K562 (cell line): ENCODE measurements at regions not wholly inside any gene's neighbourhood (a gene's known extent, or its start where the extent isn't known, plus 50 kb on each side); places are given as distances from the start of the nearest gene placed in this dataset.

Experiments used
- ATAC-seq: fragments of 200-7000 bp; cut with Tn5 transposase; 3 replicates; pipeline ENCODE4 v1.9.1; 2020; ENCODE audit warnings: moderate library complexity
- BruUV-seq: library from RNA; stranded (reverse); fragments of 400-500 nt; replicated peaks from 2 replicates; lab custom pipeline; 2021; lab: Mats Ljungman, UMichigan
- CTCF ChIA-PET: fragments of 300-600 bp; formaldehyde crosslinking; extraction: SDS; loops from one replicate; lab custom pipeline; 2021; ENCODE audit warnings: low intra/inter-chr PET ratio; lab: Yijun Ruan, JAX
- POLR2A ChIA-PET: fragments of 300-600, 350-650 bp; sonication (Branson Sonifier 250); formaldehyde crosslinking; extraction: SDS; loops from one replicate; lab custom pipeline; 2021; ENCODE audit warnings: antibody characterized with exemption, inconsistent platforms; lab: Yijun Ruan, JAX
- DNase-seq, 4 experiments: peaks; one replicate each; pipeline versions ENCODE4 v3.0.0 to v3.0.0-alpha.2; 2011 to 2018; ENCODE audit warnings: low spot score in 3 of 4, mixed read lengths in 3 of 4; ENCODE audit errors: extremely low read depth in 1 of 4
- FAIRE-seq: peaks from 2 replicates; lab custom pipeline; 2011; peaks lifted over from hg19 to GRCh38; lab: Jason Lieb, UNC
- H2AFZ ChIP-seq: 2 replicates; pipeline ENCODE4 v1.6.0; 2011; ENCODE audit warnings: low read depth, low read length, control low read depth, inconsistent platforms
- H3K27ac ChIP-seq: fragments of 200-600 bp; 3 replicates; pipeline ENCODE4 v1.8.0; 2011; ENCODE audit warnings: low read depth, mild to moderate bottlenecking, control low read depth, inconsistent platforms, low read length, moderate library complexity, mixed read lengths; ENCODE audit errors: extremely low read depth
- H3K27me3 ChIP-seq, 2 experiments: fragments of 300-600 bp in 1 of 2; 2 replicates in 1 of 2; 3 replicates in 1 of 2; pipeline versions ENCODE4 v1.6.0 to v1.8.0; 2011; ENCODE audit warnings: inconsistent platforms in 2 of 2, low read length in 2 of 2, mild to moderate bottlenecking in 1 of 2, mixed read lengths in 1 of 2, moderate library complexity in 1 of 2; ENCODE audit not compliant: control insufficient read depth in 2 of 2, insufficient read depth in 2 of 2
- H3K36me3 ChIP-seq: fragments of 300-600 bp; 3 replicates; pipeline ENCODE4 v1.8.0; 2011; ENCODE audit warnings: mild to moderate bottlenecking, low read length, inconsistent platforms; ENCODE audit not compliant: control insufficient read depth, insufficient read depth
- H3K4me1 ChIP-seq, 2 experiments: fragments of 200-600 bp in 1 of 2; replicated peaks in 1 of 2; 2 replicates in 1 of 2; 3 replicates in 1 of 2; pipeline versions ENCODE4 v1.5.1 to v1.8.0; 2011; ENCODE audit warnings: inconsistent platforms in 2 of 2, low read length in 2 of 2, mild to moderate bottlenecking in 1 of 2, mixed read lengths in 1 of 2, moderate library complexity in 1 of 2; ENCODE audit not compliant: control insufficient read depth in 2 of 2, insufficient read depth in 2 of 2
- H3K4me2 ChIP-seq: 2 replicates; pipeline ENCODE4 v1.6.1; 2011; ENCODE audit warnings: low read length, control low read depth, inconsistent platforms, mixed read lengths; ENCODE audit not compliant: insufficient read depth
- H3K4me3 ChIP-seq: fragments of 200-600 bp; sonication (generic), shearing (Covaris generic); 2 replicates; pipeline ENCODE4 v1.5.1; 2016; ENCODE audit warnings: control low read depth, inconsistent platforms
- H3K79me2 ChIP-seq: fragments of 200-600 bp; 3 replicates; pipeline ENCODE4 v1.8.0; 2011; ENCODE audit warnings: low read length, inconsistent platforms; ENCODE audit not compliant: control insufficient read depth, insufficient read depth
- H3K9ac ChIP-seq, 2 experiments: 2 replicates each; pipeline versions ENCODE4 v1.6.0 to v1.6.1; 2011; ENCODE audit warnings: low read depth in 2 of 2, low read length in 2 of 2, control low read depth in 1 of 2, inconsistent platforms in 1 of 2, mild to moderate bottlenecking in 1 of 2, mixed read lengths in 1 of 2; ENCODE audit not compliant: insufficient read depth in 1 of 2
- H3K9me1 ChIP-seq: one replicate; pipeline ENCODE4 v1.6.0; 2011; ENCODE audit warnings: inconsistent platforms, mild to moderate bottlenecking, low read length, moderate library complexity; ENCODE audit not compliant: control insufficient read depth, insufficient read depth
- H3K9me3 ChIP-seq: replicated peaks from 2 replicates; pipeline ENCODE4 v1.5.1; 2011; ENCODE audit warnings: low read depth, low read length, inconsistent platforms; ENCODE audit not compliant: control insufficient read depth, insufficient read depth
- H4K20me1 ChIP-seq: replicated peaks from 2 replicates; pipeline ENCODE4 v1.6.1; 2011; ENCODE audit warnings: low read length, inconsistent platforms, mixed read lengths; ENCODE audit not compliant: control insufficient read depth, insufficient read depth
- BDP1 ChIP-seq: IDR thresholded peaks from 3 replicates; pipeline ENCODE4 v1.6.1; 2011; ENCODE audit not compliant: insufficient read length, insufficient read depth
- DDX20 ChIP-seq: fragments of 450-650 bp; IDR thresholded peaks from 2 replicates; pipeline ENCODE4 v1.6.1; 2016; ENCODE audit warnings: missing genetic modification characterization, low read depth, mild to moderate bottlenecking, missing compliant biosample characterization, moderate library complexity
- MCM7 ChIP-seq, 2 experiments: fragments of 450-650 bp; IDR thresholded peaks; 2 replicates each; pipeline ENCODE4 v1.6.1; 2016 to 2018
- NBN ChIP-seq: fragments of 450-650 bp; IDR thresholded peaks from 2 replicates; pipeline ENCODE4 v1.6.1; 2016; ENCODE audit warnings: low read depth, mild to moderate bottlenecking
- NFE2 ChIP-seq: IDR thresholded peaks from 2 replicates; pipeline ENCODE4 v1.6.1; 2014; ENCODE audit warnings: antibody characterized with exemption, low read depth
- NFXL1 ChIP-seq: fragments of 450-650 bp; formaldehyde crosslinking; IDR thresholded peaks from 2 replicates; pipeline ENCODE4 v1.4.0; 2021; ENCODE audit warnings: mild to moderate bottlenecking
- RBM22 ChIP-seq: fragments of 200-400 bp; formaldehyde crosslinking; IDR thresholded peaks from 2 replicates; pipeline ENCODE4 v1.6.1; 2018; ENCODE audit warnings: low read length, low read depth; ENCODE audit not compliant: poor library complexity, severe bottlenecking
- SMAD3 ChIP-seq: fragments of 450-650 bp; formaldehyde crosslinking; conservative IDR thresholded peaks from 2 replicates; pipeline ENCODE4 v1.4.0; 2020; ENCODE audit warnings: mild to moderate bottlenecking
- TAF9B ChIP-seq: fragments of 450-650 bp; IDR thresholded peaks from 2 replicates; pipeline ENCODE4 v1.6.1; 2018; ENCODE audit warnings: mild to moderate bottlenecking; ENCODE audit not compliant: partially characterized antibody
- ZBTB8A ChIP-seq: fragments of 450-650 bp; IDR thresholded peaks from 2 replicates; pipeline ENCODE4 v1.6.1; 2018; ENCODE audit warnings: mild to moderate bottlenecking, moderate library complexity; ENCODE audit not compliant: partially characterized antibody
- ZFP1 ChIP-seq: fragments of 450-650 bp; formaldehyde crosslinking; IDR thresholded peaks from 2 replicates; pipeline ENCODE4 v1.4.0; 2020; ENCODE audit warnings: mild to moderate bottlenecking, mixed read lengths
- ZNF134 ChIP-seq: fragments of 250-450 bp; sonication (Bioruptor Pico); conservative IDR thresholded peaks from 2 replicates; pipeline ENCODE4 v1.4.0; 2020
- ZNF23 ChIP-seq: fragments of 250-450 bp; sonication (Bioruptor Pico); IDR thresholded peaks from 2 replicates; pipeline ENCODE4 v1.4.0; 2020; ENCODE audit warnings: mild to moderate bottlenecking
- WGBS: fragments of 100-300 bp; shearing (Covaris generic); methylation state at CpG from one replicate; pipeline ENCODE4 v1.1.6; 2016; ENCODE audit warnings: low coverage, mixed read lengths; ENCODE audit not compliant: insufficient coverage; ENCODE audit errors: missing lambda C conversion rate; 5-methylcytosine and 5-hydroxymethylcytosine counted together
- in situ Hi-C: fragments of 300-500 bp; cut with MboI; formaldehyde crosslinking; loops from 4 replicates; pipeline ENCODE4 v1.15.0; 2018; ENCODE audit warnings: inconsistent platforms, mixed read lengths
- intact Hi-C: fragments of 100-400 bp; cut with micrococcal nuclease; formaldehyde crosslinking; loops from 2 replicates; pipeline ENCODE4 v1.14.2; 2022
- TF ChIP-seq, protein P1 (sequence below): fragments of 450-650 bp; conservative IDR thresholded peaks from 2 replicates; pipeline ENCODE4 v1.6.1; 2016; ENCODE audit warnings: missing genetic modification characterization, low read depth, mild to moderate bottlenecking, control low read depth, missing compliant biosample characterization
- TF ChIP-seq, protein P2 (sequence below): IDR thresholded peaks from 3 replicates; pipeline ENCODE4 v1.6.1; 2011; ENCODE audit warnings: borderline replicate concordance, mild to moderate bottlenecking, moderate library complexity; ENCODE audit not compliant: insufficient read length; ENCODE audit errors: extremely low read depth
- TF ChIP-seq, protein P3 (sequence below): sonication (generic); formaldehyde crosslinking; IDR thresholded peaks from 2 replicates; pipeline ENCODE4 v1.8.1; 2023; ENCODE audit warnings: mild to moderate bottlenecking, missing genetic modification reagents

DNA sequence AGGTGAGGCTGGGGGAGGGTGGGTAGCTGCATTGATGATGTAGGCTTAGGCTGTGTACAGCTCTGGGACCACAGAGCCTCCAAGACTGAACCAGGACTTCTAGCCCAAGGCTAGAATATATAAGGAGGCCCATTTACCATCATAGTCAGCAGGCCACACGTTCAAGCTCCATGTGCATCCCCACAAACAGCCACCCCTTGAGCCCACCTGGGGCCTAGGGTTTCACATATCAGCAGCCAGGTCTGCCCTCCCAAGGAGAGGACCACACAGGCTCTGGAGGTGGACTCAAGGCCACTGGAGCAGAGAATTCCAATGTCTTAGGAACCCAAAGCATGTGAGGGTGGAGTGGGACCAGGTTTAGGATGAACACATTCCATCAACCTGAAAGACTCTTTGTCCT, 230.5 kb downstream of the TTC32 start:
- H3K9me3 ChIP-seq, result no peaks in the 10 kb centered on the region
- no peak overlapping the region for H3K27ac ChIP-seq
- no peak overlapping the region for H3K4me3 ChIP-seq
- WGBS, result 0% methylated on average over 1 of the region's 1 CpG
- peaks cover 0 to 31% of the 10 kb centered on the region in 2 experiments; a peak in 3 of 5 replicates for H3K27me3 ChIP-seq
- POLR2A ChIA-PET, result no interaction called here
- ATAC-seq, result no peak
- H4K20me1 ChIP-seq, result no peaks in the 10 kb centered on the region
- H3K36me3 ChIP-seq, result no peaks in the 10 kb centered on the region
- no peak overlapping the region for H3K4me2 ChIP-seq
- no peaks in the 10 kb centered on the region for H3K4me1 ChIP-seq
- BruUV-seq, result no TSS peak
- no peak for FAIRE-seq
- no peak for DNase-seq
- H3K9me1 ChIP-seq, result no peaks in the 10 kb centered on the region
- CTCF ChIA-PET, result no interaction called here
- intact Hi-C loops (no loop called here), in situ Hi-C loops (no loop called here)
- no peaks in the 10 kb centered on the region for H3K79me2 ChIP-seq
- no peak overlapping the region for H2AFZ ChIP-seq
- H3K9ac ChIP-seq, result no peak overlapping the region
- TF ChIP-seq RBM22, result no peak
- TF ChIP-seq NFE2, result no peak
- no peak for TF ChIP-seq TAF9B
- TF ChIP-seq ZNF23 (CRISPR knock-in tag), result no peak
- no peak for TF ChIP-seq NFXL1
- no peak for TF ChIP-seq SMAD3 (CRISPR knock-in tag)
- TF ChIP-seq BDP1, result no peak
- TF ChIP-seq, protein P1, sequence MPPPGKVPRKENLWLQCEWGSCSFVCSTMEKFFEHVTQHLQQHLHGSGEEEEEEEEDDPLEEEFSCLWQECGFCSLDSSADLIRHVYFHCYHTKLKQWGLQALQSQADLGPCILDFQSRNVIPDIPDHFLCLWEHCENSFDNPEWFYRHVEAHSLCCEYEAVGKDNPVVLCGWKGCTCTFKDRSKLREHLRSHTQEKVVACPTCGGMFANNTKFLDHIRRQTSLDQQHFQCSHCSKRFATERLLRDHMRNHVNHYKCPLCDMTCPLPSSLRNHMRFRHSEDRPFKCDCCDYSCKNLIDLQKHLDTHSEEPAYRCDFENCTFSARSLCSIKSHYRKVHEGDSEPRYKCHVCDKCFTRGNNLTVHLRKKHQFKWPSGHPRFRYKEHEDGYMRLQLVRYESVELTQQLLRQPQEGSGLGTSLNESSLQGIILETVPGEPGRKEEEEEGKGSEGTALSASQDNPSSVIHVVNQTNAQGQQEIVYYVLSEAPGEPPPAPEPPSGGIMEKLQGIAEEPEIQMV (tag), result no peak
- TF ChIP-seq, protein P2, sequence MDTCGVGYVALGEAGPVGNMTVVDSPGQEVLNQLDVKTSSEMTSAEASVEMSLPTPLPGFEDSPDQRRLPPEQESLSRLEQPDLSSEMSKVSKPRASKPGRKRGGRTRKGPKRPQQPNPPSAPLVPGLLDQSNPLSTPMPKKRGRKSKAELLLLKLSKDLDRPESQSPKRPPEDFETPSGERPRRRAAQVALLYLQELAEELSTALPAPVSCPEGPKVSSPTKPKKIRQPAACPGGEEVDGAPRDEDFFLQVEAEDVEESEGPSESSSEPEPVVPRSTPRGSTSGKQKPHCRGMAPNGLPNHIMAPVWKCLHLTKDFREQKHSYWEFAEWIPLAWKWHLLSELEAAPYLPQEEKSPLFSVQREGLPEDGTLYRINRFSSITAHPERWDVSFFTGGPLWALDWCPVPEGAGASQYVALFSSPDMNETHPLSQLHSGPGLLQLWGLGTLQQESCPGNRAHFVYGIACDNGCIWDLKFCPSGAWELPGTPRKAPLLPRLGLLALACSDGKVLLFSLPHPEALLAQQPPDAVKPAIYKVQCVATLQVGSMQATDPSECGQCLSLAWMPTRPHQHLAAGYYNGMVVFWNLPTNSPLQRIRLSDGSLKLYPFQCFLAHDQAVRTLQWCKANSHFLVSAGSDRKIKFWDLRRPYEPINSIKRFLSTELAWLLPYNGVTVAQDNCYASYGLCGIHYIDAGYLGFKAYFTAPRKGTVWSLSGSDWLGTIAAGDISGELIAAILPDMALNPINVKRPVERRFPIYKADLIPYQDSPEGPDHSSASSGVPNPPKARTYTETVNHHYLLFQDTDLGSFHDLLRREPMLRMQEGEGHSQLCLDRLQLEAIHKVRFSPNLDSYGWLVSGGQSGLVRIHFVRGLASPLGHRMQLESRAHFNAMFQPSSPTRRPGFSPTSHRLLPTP, result no peak
- TF ChIP-seq NBN, result no peak
- TF ChIP-seq ZBTB8A, result no peak
- TF ChIP-seq MCM7 (IDR thresholded peaks at IDR 0.05), result no peak
- TF ChIP-seq, protein P3, sequence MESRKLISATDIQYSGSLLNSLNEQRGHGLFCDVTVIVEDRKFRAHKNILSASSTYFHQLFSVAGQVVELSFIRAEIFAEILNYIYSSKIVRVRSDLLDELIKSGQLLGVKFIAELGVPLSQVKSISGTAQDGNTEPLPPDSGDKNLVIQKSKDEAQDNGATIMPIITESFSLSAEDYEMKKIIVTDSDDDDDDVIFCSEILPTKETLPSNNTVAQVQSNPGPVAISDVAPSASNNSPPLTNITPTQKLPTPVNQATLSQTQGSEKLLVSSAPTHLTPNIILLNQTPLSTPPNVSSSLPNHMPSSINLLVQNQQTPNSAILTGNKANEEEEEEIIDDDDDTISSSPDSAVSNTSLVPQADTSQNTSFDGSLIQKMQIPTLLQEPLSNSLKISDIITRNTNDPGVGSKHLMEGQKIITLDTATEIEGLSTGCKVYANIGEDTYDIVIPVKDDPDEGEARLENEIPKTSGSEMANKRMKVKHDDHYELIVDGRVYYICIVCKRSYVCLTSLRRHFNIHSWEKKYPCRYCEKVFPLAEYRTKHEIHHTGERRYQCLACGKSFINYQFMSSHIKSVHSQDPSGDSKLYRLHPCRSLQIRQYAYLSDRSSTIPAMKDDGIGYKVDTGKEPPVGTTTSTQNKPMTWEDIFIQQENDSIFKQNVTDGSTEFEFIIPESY (CRISPR knock-in tag), result no peak
- no peak for TF ChIP-seq ZNF134
- TF ChIP-seq DDX20 (tag), result no peak
- no peak for TF ChIP-seq ZFP1 (CRISPR knock-in tag)
